Tongue (tissue), 1 donor: ENCODE measurements at regions not wholly inside any gene's neighbourhood (a gene's known extent, or its start where the extent isn't known, plus 50 kb on each side); places are given as distances from the start of the nearest gene placed in this dataset.
"Not testable (repeated sequence)": the region's sequence is repeated elsewhere in the genome, so short reads cannot be mapped to it uniquely, and the experiment has no call there.

Source experiments
- DNase-seq: peaks from one replicate; pipeline ENCODE4 v3.0.0-alpha.2; 2015

DNA sequence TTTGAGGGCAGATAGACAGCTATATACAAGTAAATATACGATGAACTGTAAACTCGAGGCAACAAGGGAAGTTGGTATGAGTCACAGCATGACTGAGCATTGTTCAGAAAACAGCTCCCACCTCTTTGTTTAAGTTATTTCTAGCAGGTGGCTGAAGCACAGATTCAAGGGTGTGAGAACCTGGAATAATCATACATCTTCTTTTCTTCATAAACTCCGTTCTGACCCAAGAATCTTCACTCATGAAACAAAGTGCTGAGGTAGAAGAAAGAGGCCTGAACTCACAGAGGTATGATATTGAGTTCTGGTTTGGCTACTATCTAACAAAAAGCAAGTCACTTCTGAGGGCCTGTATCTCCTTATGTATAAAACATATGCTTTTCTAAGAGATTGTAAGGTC is 364.1 kb upstream of the KITLG start:
- no peak for DNase-seq

GRCh38 chr12:88940854-88941253 is 360.6 kb upstream of the KITLG start:
- no peak for DNase-seq

- DNase-seq = peak; percentile 18
Observed at GRCh38 chr12:88935856-88936255, 355.6 kb upstream of the KITLG start.

- no peak for DNase-seq
Observed at GRCh38 chr12:88934163-88934747, 354.0 kb upstream of the KITLG start.

DNA sequence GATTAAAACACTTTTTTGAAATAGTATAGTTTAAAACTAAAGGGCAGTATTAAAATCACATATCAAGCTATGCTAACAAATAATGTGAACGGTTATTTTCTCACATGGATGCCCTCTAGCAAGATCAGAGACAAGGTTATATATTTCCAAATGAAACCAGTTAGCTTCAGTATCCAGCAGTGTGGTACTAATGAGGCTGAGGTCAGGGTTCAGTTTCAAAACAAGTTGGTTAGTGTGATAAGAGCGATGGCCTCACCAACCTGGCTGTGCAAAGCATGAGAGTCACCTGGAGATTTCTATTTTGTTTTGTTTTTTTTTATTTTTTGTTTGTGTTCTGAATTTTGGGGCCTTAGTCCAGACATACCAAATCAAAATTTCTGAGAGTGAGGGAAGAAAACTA is 352.2 kb upstream of the KITLG start:
- no peak for DNase-seq

GRCh38 chr12:88931598-88931997 is 351.3 kb upstream of the KITLG start:
- no peak for DNase-seq

GRCh38 chr12:88925454-88925853 is 345.2 kb upstream of the KITLG start:
- no peak for DNase-seq

- DNase-seq = no peak
Observed at GRCh38 chr12:88924162-88924561, 343.9 kb upstream of the KITLG start.

GRCh38 chr12:88923631-88924030 is 343.4 kb upstream of the KITLG start:
- no peak for DNase-seq

DNA sequence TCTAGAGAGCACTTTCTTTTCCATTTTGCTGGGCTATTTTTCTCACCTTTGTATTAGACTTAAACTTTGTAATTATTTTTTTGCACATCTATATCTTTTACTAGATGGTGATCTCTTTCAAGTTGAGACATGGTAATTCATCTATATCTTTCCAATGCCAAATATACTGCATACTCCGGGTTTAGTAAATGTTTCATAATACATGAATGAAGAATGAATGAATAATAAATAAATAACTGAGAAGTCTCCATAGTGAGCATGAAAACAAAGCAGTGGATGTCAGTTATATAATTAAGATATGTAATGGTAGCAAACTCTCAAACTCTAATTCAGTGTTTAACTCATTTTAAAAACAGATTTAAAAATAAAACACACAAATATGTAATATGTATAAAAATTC is 342.5 kb upstream of the KITLG start:
- no peak for DNase-seq

- no peak for DNase-seq
Observed at GRCh38 chr12:88921890-88922532, 341.7 kb upstream of the KITLG start.

- DNase-seq = no peak
Observed at GRCh38 chr12:88921434-88921833, 341.2 kb upstream of the KITLG start.

GRCh38 chr12:88918161-88918560 is 337.9 kb upstream of the KITLG start:
- DNase-seq = no peak

DNA sequence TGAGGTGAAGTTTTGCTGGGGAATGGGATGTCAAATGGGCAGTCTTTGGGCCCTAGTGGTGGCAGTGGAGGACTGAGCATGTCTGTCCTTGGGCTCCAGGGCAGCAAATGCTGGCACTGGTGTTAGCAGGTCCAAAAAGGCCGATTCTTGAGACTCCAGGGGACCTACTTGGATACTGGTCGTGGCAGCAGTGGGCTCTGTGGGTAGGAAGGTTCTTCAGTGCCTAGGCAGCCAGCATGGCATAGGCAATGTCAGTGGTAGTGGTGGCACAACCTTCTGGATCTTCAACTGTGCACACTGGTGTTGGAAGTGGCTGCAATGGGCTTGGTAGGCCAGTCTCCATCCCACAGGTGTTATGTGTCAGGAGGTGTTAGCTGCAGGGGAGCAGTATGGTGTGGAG is 334.7 kb upstream of the KITLG start:
- no peak for DNase-seq

DNA sequence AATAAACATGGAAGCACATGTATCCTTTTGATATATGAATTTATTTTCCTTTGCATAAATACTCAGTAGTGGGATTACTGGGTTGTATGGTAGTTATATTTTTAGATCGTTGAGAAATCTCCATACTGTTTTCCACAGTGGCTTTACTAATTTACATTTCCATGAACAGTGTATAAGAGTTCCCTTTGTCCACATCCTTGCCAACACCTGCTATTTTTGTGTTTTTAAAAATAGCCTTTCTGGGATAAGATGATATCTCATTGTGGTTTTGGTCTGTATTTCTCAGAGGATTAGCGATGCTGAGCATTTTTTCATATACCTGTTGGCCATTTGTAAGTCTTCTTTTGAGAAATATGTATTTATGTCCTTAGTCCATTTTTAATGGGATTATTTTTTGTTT is 329.2 kb upstream of the KITLG start:
- no peak for DNase-seq

GRCh38 chr12:88908345-88908744 is 328.1 kb upstream of the KITLG start:
- DNase-seq = no peak

GRCh38 chr12:88904705-88905104 is 324.4 kb upstream of the KITLG start:
- DNase-seq = no peak

DNA sequence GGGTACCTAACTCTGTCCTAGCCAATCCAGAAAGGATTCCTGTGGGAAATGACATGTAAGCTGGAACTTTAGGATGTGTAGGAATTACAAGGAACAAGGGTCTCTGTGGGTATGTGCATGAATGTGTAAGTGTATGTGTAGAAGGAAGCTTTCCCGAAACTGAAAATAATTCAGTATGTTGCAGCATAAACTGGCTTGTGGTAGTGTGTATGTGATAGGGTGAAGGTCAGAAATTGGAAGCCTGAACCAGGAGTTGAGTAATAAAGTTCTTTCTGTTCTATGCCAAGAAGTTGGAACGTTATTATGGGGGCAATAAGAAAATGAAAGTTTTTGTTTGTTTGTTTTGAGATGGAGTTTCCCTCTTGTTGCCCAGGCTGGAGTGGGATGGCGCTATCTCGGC is 323.1 kb upstream of the KITLG start:
- DNase-seq = no peak

- DNase-seq = peak; percentile 46
Observed at GRCh38 chr12:88897723-88898122, 317.5 kb upstream of the KITLG start.

DNA sequence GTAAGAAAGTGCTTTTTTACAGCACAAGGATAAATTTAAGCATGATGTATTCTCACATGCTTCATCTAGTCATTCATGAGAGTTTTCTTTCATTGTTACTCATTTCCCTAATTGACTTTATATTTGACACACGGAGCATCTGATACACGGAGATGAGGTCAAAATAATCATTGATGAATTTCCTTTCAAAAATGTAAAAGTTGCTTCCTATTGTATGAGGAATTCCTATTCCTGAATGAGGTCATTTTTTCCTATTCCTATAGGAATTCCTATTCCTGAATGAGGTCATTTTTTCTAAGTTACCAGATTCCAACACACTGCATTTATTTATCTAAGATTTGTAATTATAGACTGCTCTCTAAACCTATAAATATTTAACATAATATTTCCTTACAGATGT is 316.7 kb upstream of the KITLG start:
- no peak for DNase-seq

DNA sequence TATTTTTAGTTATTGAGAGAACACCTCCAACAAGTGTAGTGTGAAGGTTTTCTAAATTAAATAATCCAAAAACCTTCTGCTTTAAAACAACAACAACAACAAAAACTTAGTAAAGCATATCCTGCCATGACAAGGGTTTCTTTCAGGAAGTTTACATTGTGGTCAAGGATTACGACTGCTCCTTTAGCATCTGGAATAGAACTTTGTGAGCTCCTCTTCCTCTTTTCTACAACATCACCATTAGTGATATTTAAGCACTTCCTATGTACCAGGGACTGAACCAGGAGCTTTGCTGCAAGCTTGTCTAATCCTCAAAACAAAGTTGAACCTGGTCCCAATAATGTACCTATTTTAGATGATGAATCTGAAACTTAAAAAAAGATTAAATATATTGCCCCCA is 315.4 kb upstream of the KITLG start:
- no peak for DNase-seq

- DNase-seq = no peak
Observed at GRCh38 chr12:88893801-88894200, 313.5 kb upstream of the KITLG start.

GRCh38 chr12:88891434-88891833 is 311.2 kb upstream of the KITLG start:
- not testable (repeated sequence) for DNase-seq

DNA sequence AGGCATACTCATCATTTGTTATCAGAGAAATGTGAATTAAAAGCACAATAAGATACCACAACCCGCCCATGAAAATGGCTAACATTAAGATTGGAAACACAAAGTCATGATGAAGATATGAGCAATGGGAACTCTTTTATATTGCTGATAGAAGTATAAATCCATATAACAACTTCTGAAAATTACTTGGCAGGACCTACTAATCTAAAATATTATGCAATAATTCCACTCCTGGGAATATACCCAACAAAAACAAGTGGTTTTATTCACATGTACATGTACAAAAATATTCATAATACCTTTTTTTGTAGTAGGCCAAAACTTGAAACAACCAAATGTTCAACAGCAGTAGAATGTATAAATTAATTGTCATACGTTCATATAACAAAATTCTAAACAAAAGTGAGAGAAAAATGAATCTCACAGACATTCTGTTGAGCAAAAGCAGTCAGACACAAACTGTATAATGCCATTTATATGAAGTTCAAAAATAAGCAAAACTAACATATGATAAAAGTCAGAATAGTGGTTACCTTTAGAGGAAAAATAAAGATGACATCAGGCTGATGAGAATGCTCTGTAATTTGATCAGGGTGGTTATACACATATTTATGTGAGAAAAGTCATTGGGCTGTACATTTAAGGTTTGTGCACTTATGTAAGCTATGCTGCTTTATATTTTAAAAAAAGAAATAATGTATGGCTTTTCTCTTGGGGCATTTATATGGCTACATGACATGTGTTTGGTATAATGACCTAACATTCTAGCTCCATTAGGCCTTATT is 309.2 kb upstream of the KITLG start:
- DNase-seq = no peak
